ENCODE measurements at regions not wholly inside any gene's neighbourhood (a gene's known extent, or its start where the extent isn't known, plus 50 kb on each side); places are given as distances from the start of the nearest gene placed in this dataset.

- Histone ChIP-seq H3K4me3 (ENCODE audit: low read depth, low read length, poor library complexity, severe bottlenecking) (no peak overlapping the region), H2AFZ (ENCODE audit: low read length) (no peak overlapping the region)
These were observed 193.9 kb downstream of the PLOD2 start for GRCh38 chr3:145967043-145967442.

GRCh38 chr3:145971186-145971585 lies 189.8 kb downstream of the PLOD2 start:
- no peaks in the 10 kb centered on the region for H3K79me2 ChIP-seq (ENCODE audit: insufficient read depth, low read length)
- no peaks in the 10 kb centered on the region for H3K36me3 ChIP-seq (ENCODE audit: insufficient read depth, low read length)
- H4K20me1 ChIP-seq (ENCODE audit: insufficient read depth, low read length), result no peaks in the 10 kb centered on the region
- no peaks in the 10 kb centered on the region for H3K9me2 ChIP-seq (ENCODE audit: low read depth, low read length)
- no peak overlapping the region for H3K4me3 ChIP-seq (ENCODE audit: low read depth, low read length, poor library complexity, severe bottlenecking)
- no peak for TF ChIP-seq EZH2 (IDR thresholded peaks at IDR 0.05; ENCODE audit: borderline replicate concordance, low read length)
- no peak for TF ChIP-seq CTCF (IDR thresholded peaks at IDR 0.05; ENCODE audit: low read length)
- H3K9me3 ChIP-seq (ENCODE audit: low read length), result no peaks in the 10 kb centered on the region
- no peak overlapping the region for H3K4me2 ChIP-seq (ENCODE audit: low read length)
- no peak overlapping the region for H3K27ac ChIP-seq (ENCODE audit: low read depth, low read length, poor library complexity, severe bottlenecking)
- no peak overlapping the region for H3K9ac ChIP-seq (ENCODE audit: low read length)
- no peaks in the 10 kb centered on the region for H3K27me3 ChIP-seq (ENCODE audit: insufficient read depth, low read length)
- H2AFZ ChIP-seq (ENCODE audit: low read length), result no peak overlapping the region
- no peaks in the 10 kb centered on the region for H3F3A ChIP-seq (ENCODE audit: insufficient read depth, low read length)
- H3K4me1 ChIP-seq (ENCODE audit: insufficient read depth, low read length, severe bottlenecking), result no peaks in the 10 kb centered on the region

More at GRCh38 chr3:145967043-145967442, 193.9 kb downstream of the PLOD2 start:
- H4K20me1 ChIP-seq (ENCODE audit: insufficient read depth, low read length), result no peaks in the 10 kb centered on the region
- H3K4me1 ChIP-seq (ENCODE audit: insufficient read depth, low read length, severe bottlenecking), result no peaks in the 10 kb centered on the region
- H3K36me3 ChIP-seq (ENCODE audit: insufficient read depth, low read length), result no peaks in the 10 kb centered on the region
- H3K4me2 ChIP-seq (ENCODE audit: low read length), result no peak overlapping the region
- H3F3A ChIP-seq (ENCODE audit: insufficient read depth, low read length), result no peaks in the 10 kb centered on the region
- no peaks in the 10 kb centered on the region for H3K9me3 ChIP-seq (ENCODE audit: low read length)
- no peak overlapping the region for H3K27ac ChIP-seq (ENCODE audit: low read depth, low read length, poor library complexity, severe bottlenecking)
- no peaks in the 10 kb centered on the region for H3K27me3 ChIP-seq (ENCODE audit: insufficient read depth, low read length)
- H3K79me2 ChIP-seq (ENCODE audit: insufficient read depth, low read length), result no peaks in the 10 kb centered on the region
- no peak overlapping the region for H3K9ac ChIP-seq (ENCODE audit: low read length)
- no peaks in the 10 kb centered on the region for H3K9me2 ChIP-seq (ENCODE audit: low read depth, low read length)
- TF ChIP-seq EZH2 (IDR thresholded peaks at IDR 0.05; ENCODE audit: borderline replicate concordance, low read length) (no peak), CTCF (IDR thresholded peaks at IDR 0.05; ENCODE audit: low read length) (no peak)

DNA sequence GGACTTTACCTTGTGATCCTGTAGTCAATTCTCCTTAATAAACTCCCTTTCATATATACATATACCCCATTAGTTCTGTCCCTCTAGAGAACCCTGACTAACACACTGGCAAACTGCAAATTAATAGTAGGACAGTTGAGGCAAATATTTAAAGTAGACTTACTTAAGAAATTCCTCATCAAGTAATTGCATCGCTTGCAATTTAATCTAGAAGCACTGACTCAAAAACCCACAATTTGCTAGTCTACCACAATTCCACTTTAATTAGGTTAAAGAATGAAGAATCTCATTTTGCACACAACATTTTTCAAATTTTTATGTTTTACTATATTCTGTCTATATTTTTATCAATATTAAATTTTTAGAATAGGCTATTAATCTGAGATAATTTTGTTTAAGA lies 188.1 kb downstream of the PLOD2 start:
- Histone ChIP-seq H3K27ac (ENCODE audit: low read depth, low read length, poor library complexity, severe bottlenecking) (no peak overlapping the region), H2AFZ (ENCODE audit: low read length) (no peak overlapping the region), H3K4me1 (ENCODE audit: insufficient read depth, low read length, severe bottlenecking) (no peaks in the 10 kb centered on the region), H3K27me3 (ENCODE audit: insufficient read depth, low read length) (no peaks in the 10 kb centered on the region), H3F3A (ENCODE audit: insufficient read depth, low read length) (no peaks in the 10 kb centered on the region), H3K9me2 (ENCODE audit: low read depth, low read length) (no peaks in the 10 kb centered on the region), H3K9ac (ENCODE audit: low read length) (no peak overlapping the region), H3K4me3 (ENCODE audit: low read depth, low read length, poor library complexity, severe bottlenecking) (no peak overlapping the region), H3K79me2 (ENCODE audit: insufficient read depth, low read length) (no peaks in the 10 kb centered on the region), H3K9me3 (ENCODE audit: low read length) (no peaks in the 10 kb centered on the region), H3K36me3 (ENCODE audit: insufficient read depth, low read length) (no peaks in the 10 kb centered on the region), H3K4me2 (ENCODE audit: low read length) (no peak overlapping the region), H4K20me1 (ENCODE audit: insufficient read depth, low read length) (no peaks in the 10 kb centered on the region)
- TF ChIP-seq CTCF (IDR thresholded peaks at IDR 0.05; ENCODE audit: low read length) (no peak), EZH2 (IDR thresholded peaks at IDR 0.05; ENCODE audit: borderline replicate concordance, low read length) (no peak)
